ENCODE measurements at regions not wholly inside any gene's neighbourhood (a gene's known extent, or its start where the extent isn't known, plus 50 kb on each side); places are given as distances from the start of the nearest gene placed in this dataset.

DNA sequence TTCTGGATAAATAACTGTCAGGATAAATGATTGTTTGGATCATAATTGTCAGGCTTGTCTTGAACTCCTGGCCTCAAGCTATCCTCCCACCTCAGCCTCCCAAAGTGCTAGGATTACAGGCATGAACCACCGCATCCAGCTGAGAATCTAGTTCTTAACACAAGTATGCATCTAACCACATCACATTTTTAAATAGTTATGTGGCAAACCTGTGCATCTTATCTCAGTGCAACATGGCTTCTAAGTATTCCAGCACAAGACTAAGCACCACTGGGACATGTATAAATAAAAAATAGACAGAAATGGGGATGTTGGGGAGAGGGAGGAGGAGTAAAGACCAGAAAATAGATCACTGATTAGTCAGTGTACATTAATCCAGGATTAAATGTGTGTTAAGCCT, 74.7 kb upstream of the TBL1X start:
- TF ChIP-seq, protein P1, sequence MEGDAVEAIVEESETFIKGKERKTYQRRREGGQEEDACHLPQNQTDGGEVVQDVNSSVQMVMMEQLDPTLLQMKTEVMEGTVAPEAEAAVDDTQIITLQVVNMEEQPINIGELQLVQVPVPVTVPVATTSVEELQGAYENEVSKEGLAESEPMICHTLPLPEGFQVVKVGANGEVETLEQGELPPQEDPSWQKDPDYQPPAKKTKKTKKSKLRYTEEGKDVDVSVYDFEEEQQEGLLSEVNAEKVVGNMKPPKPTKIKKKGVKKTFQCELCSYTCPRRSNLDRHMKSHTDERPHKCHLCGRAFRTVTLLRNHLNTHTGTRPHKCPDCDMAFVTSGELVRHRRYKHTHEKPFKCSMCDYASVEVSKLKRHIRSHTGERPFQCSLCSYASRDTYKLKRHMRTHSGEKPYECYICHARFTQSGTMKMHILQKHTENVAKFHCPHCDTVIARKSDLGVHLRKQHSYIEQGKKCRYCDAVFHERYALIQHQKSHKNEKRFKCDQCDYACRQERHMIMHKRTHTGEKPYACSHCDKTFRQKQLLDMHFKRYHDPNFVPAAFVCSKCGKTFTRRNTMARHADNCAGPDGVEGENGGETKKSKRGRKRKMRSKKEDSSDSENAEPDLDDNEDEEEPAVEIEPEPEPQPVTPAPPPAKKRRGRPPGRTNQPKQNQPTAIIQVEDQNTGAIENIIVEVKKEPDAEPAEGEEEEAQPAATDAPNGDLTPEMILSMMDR (IDR thresholded peaks at IDR 0.05) = no peak
- H3K27me3 ChIP-seq = no peaks in the 10 kb centered on the region
- intact Hi-C loops (cut with DNase I) = no loop called here
- H3K4me3 ChIP-seq = no peak overlapping the region
- H3K36me3 ChIP-seq = no peaks in the 10 kb centered on the region
- no peaks in the 10 kb centered on the region for H3K4me1 ChIP-seq
- H3K27ac ChIP-seq = no peak overlapping the region
- H3K9ac ChIP-seq (ENCODE audit: low read depth in 2 of 2, low read length in 2 of 2) = no peak overlapping the region
- DNase-seq = no peak
- no peaks in the 10 kb centered on the region for H3K9me3 ChIP-seq

DNA sequence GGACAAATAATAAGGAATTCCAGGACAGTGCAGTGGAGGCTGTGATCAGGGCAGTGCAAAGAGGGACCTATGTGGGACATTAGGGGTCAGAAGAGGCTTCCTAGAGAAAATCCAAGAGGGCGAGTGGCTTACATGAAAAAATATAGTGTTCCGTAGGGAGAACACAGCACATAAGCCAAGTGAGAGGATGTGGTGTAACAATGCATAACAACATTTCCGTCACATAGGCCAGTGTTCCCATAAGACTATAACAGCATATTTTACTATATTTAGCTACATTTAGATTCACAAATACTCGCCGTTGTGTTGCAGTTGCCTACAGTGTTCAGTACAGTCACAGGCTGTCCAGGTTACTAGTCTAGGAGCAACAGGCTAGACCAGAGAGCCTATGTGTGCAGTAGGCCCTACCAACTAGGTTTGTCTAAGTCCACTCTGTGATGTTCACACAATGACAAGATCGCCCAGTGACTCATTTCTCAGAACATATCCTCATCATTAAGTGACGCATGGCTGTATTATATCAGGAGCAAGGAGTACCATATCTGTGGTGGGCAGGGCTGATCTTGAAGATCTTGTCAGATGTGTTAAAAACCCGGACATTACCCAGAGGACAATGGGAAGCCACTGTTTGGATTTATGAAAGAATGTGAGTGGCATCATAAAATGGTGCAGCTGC, 74.0 kb upstream of the TBL1X start:
- no peak for DNase-seq
- Histone ChIP-seq H3K27ac (no peak overlapping the region), H3K4me3 (no peak overlapping the region), H3K36me3 (no peaks in the 10 kb centered on the region), H3K9ac (ENCODE audit: low read depth in 2 of 2, low read length in 2 of 2) (no peak overlapping the region), H3K4me1 (no peaks in the 10 kb centered on the region), H3K27me3 (no peaks in the 10 kb centered on the region), H3K9me3 (no peaks in the 10 kb centered on the region)
- intact Hi-C loops (cut with DNase I) = no loop called here
- TF ChIP-seq, protein P1 (IDR thresholded peaks at IDR 0.05) = no peak

DNA sequence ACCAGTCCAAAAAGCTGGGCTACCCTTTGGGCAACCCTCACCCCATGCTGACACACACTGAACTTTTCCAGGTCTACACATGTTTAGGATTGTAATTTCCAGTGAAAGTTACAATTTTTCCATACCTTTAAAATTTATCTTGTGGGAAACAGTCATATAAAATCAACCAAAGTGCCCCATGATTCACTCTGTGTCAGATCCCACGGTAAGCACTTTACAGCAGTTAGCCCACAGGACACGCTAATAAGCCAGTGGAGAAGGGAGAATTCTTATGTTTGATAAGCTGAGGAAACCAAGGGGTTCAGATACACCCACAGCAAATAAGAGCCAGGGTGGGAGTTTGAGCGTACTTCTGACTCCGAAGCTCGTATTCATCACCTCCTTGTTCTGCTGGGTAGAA, 72.4 kb upstream of the TBL1X start:
- intact Hi-C loops (cut with DNase I) = no loop called here
- TF ChIP-seq, protein P1 (IDR thresholded peaks at IDR 0.05) = no peak
- Histone ChIP-seq H3K9ac (ENCODE audit: low read depth in 2 of 2, low read length in 2 of 2) (no peak overlapping the region), H3K36me3 (no peaks in the 10 kb centered on the region), H3K4me1 (no peaks in the 10 kb centered on the region), H3K27me3 (no peaks in the 10 kb centered on the region), H3K27ac (no peak overlapping the region), H3K4me3 (no peak overlapping the region), H3K9me3 (no peaks in the 10 kb centered on the region)
- no peak for DNase-seq

DNA sequence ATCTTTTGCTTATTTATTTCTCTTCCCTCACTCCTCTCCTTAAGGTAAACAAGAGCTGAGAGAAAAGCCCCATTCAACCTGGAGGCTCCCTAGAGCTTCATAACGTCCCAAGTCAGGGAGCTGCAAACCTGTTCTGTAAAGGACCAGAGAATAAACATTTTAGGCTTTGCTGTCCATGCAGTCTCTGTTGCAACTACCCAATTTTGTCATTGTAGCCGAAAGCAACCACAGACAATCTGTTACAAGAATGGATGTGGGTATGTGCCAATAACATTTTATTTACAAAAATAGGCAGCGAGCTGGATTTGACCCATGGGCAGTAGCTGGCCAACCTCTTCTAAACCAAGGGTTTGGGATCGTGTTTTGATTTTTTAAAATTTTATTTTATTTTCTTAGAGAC, 71.3 kb upstream of the TBL1X start:
- Histone ChIP-seq H3K9me3 (no peaks in the 10 kb centered on the region), H3K4me3 (no peak overlapping the region), H3K9ac (ENCODE audit: low read depth in 2 of 2, low read length in 2 of 2) (no peak overlapping the region), H3K36me3 (no peaks in the 10 kb centered on the region), H3K27me3 (no peaks in the 10 kb centered on the region), H3K4me1 (no peaks in the 10 kb centered on the region), H3K27ac (no peak overlapping the region)
- DNase-seq = no peak
- intact Hi-C loops (cut with DNase I) = no loop called here
- TF ChIP-seq, protein P1 (IDR thresholded peaks at IDR 0.05) = no peak

DNA sequence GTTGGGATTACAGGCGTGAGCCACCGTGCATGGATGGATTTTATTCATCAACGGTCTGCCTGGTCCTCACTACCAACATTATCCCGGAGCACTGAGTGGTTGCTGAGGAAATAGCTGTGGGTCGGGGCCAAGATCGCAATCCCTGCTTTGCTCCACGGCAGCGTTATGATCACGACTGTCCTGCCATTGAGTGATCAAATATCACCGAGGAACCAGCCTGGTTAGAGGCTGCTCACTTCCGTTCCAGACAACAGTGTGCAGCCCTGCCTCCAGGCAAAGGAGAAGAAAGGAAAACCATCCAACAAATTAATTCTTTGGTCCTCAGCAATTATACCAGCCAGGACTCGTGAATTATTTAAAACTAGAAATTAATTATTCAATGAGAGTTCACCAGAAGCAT, 70.6 kb upstream of the TBL1X start:
- no peak overlapping the region for H3K4me3 ChIP-seq
- no peaks in the 10 kb centered on the region for H3K36me3 ChIP-seq
- H3K27me3 ChIP-seq = no peaks in the 10 kb centered on the region
- H3K9me3 ChIP-seq = no peaks in the 10 kb centered on the region
- H3K27ac ChIP-seq = no peak overlapping the region
- TF ChIP-seq, protein P1 (IDR thresholded peaks at IDR 0.05) = no peak
- no peaks in the 10 kb centered on the region for H3K4me1 ChIP-seq
- no peak overlapping the region for H3K9ac ChIP-seq (ENCODE audit: low read depth in 2 of 2, low read length in 2 of 2)
- intact Hi-C loops (cut with DNase I) = no loop called here
- no peak for DNase-seq
